ENCODE measurements at regions not wholly inside any gene's neighbourhood (a gene's known extent, or its start where the extent isn't known, plus 50 kb on each side); places are given as distances from the start of the nearest gene placed in this dataset.

GRCh38 chr10:78524941-78525340 lies 491.3 kb downstream of the RPS24 start:
- TF ChIP-seq POLR2AphosphoS5 (IDR thresholded peaks at IDR 0.05; ENCODE audit: low read depth, low read length) (no peak), FOXP2 (optimal IDR thresholded peaks at IDR 0.05; ENCODE audit: borderline replicate concordance, extremely low read depth, extremely low read length, insufficient read depth) (no peak), SIN3A (IDR thresholded peaks at IDR 0.05; ENCODE audit: borderline replicate concordance, insufficient read depth, low read length) (no peak), TAF1 (IDR thresholded peaks at IDR 0.05; ENCODE audit: borderline replicate concordance, insufficient read depth, low read length) (no peak)
- TF ChIP-seq, protein P1, sequence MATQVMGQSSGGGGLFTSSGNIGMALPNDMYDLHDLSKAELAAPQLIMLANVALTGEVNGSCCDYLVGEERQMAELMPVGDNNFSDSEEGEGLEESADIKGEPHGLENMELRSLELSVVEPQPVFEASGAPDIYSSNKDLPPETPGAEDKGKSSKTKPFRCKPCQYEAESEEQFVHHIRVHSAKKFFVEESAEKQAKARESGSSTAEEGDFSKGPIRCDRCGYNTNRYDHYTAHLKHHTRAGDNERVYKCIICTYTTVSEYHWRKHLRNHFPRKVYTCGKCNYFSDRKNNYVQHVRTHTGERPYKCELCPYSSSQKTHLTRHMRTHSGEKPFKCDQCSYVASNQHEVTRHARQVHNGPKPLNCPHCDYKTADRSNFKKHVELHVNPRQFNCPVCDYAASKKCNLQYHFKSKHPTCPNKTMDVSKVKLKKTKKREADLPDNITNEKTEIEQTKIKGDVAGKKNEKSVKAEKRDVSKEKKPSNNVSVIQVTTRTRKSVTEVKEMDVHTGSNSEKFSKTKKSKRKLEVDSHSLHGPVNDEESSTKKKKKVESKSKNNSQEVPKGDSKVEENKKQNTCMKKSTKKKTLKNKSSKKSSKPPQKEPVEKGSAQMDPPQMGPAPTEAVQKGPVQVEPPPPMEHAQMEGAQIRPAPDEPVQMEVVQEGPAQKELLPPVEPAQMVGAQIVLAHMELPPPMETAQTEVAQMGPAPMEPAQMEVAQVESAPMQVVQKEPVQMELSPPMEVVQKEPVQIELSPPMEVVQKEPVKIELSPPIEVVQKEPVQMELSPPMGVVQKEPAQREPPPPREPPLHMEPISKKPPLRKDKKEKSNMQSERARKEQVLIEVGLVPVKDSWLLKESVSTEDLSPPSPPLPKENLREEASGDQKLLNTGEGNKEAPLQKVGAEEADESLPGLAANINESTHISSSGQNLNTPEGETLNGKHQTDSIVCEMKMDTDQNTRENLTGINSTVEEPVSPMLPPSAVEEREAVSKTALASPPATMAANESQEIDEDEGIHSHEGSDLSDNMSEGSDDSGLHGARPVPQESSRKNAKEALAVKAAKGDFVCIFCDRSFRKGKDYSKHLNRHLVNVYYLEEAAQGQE (IDR thresholded peaks at IDR 0.05; ENCODE audit: insufficient read depth in 1 of 2, low read depth in 2 of 2, low read length in 2 of 2): no peak

DNA sequence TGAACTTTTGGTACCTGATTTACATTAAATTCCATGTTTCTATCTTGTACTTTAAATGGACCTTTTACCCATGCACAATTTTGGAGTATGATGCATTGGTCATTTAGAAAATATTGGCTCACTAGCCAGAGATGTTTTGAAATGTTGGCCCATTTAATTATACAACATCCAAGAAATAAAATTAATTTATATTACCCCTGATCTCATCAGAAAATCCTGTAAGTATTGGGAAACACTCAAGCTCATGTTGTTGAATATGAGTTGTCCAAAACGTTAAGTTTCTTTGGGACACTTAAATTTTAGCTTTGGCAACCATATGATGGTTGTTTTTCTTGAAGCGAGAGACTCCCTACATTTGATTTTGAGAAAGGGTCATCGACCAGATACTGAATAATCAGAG lies 492.7 kb downstream of the RPS24 start:
- no peak for TF ChIP-seq FOXP2 (optimal IDR thresholded peaks at IDR 0.05; ENCODE audit: borderline replicate concordance, extremely low read depth, extremely low read length, insufficient read depth)
- TF ChIP-seq SIN3A (IDR thresholded peaks at IDR 0.05; ENCODE audit: borderline replicate concordance, insufficient read depth, low read length): no peak
- TF ChIP-seq, protein P1 (IDR thresholded peaks at IDR 0.05; ENCODE audit: insufficient read depth in 1 of 2, low read depth in 2 of 2, low read length in 2 of 2): no peak
- no peak for TF ChIP-seq POLR2AphosphoS5 (IDR thresholded peaks at IDR 0.05; ENCODE audit: low read depth, low read length)
- TF ChIP-seq TAF1 (IDR thresholded peaks at IDR 0.05; ENCODE audit: borderline replicate concordance, insufficient read depth, low read length): no peak

DNA sequence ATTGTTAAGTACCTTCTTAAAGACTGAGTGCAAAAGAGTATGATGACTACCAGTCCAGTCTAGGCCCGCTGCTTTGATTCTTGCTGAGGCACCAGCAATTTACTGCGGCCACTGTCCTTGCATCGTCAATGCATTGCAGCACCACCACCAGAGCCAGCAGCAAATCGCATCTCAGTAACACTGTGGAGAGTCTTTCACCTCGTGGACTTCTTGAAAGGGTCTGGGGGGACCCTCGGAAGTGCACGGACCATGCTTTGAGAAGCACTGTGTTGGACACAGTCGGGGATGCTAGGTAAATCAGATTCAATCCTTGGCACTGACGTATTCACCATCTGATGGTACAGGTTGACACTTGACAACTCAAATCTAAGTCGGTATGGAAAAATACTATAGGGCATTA lies 493.6 kb downstream of the RPS24 start:
- TF ChIP-seq FOXP2 (optimal IDR thresholded peaks at IDR 0.05; ENCODE audit: borderline replicate concordance, extremely low read depth, extremely low read length, insufficient read depth) (no peak), SIN3A (IDR thresholded peaks at IDR 0.05; ENCODE audit: borderline replicate concordance, insufficient read depth, low read length) (no peak), POLR2AphosphoS5 (IDR thresholded peaks at IDR 0.05; ENCODE audit: low read depth, low read length) (no peak), TAF1 (IDR thresholded peaks at IDR 0.05; ENCODE audit: borderline replicate concordance, insufficient read depth, low read length) (no peak)
- TF ChIP-seq, protein P1 (IDR thresholded peaks at IDR 0.05; ENCODE audit: insufficient read depth in 1 of 2, low read depth in 2 of 2, low read length in 2 of 2): no peak

GRCh38 chr10:78528749-78529204 lies 495.1 kb downstream of the RPS24 start:
- no peak for TF ChIP-seq TAF1 (IDR thresholded peaks at IDR 0.05; ENCODE audit: borderline replicate concordance, insufficient read depth, low read length)
- no peak for TF ChIP-seq POLR2AphosphoS5 (IDR thresholded peaks at IDR 0.05; ENCODE audit: low read depth, low read length)
- TF ChIP-seq, protein P1 (IDR thresholded peaks at IDR 0.05; ENCODE audit: insufficient read depth in 1 of 2, low read depth in 2 of 2, low read length in 2 of 2): no peak
- no peak for TF ChIP-seq SIN3A (IDR thresholded peaks at IDR 0.05; ENCODE audit: borderline replicate concordance, insufficient read depth, low read length)
- TF ChIP-seq FOXP2 (optimal IDR thresholded peaks at IDR 0.05; ENCODE audit: borderline replicate concordance, extremely low read depth, extremely low read length, insufficient read depth): no peak

GRCh38 chr10:78529262-78529661 lies 495.6 kb downstream of the RPS24 start:
- TF ChIP-seq, protein P1 (IDR thresholded peaks at IDR 0.05; ENCODE audit: insufficient read depth in 1 of 2, low read depth in 2 of 2, low read length in 2 of 2): no peak
- no peak for TF ChIP-seq TAF1 (IDR thresholded peaks at IDR 0.05; ENCODE audit: borderline replicate concordance, insufficient read depth, low read length)
- no peak for TF ChIP-seq POLR2AphosphoS5 (IDR thresholded peaks at IDR 0.05; ENCODE audit: low read depth, low read length)
- no peak for TF ChIP-seq FOXP2 (optimal IDR thresholded peaks at IDR 0.05; ENCODE audit: borderline replicate concordance, extremely low read depth, extremely low read length, insufficient read depth)
- TF ChIP-seq SIN3A (IDR thresholded peaks at IDR 0.05; ENCODE audit: borderline replicate concordance, insufficient read depth, low read length): no peak
